HG03558 (cell line): ENCODE measurements at regions not wholly inside any gene's neighbourhood (a gene's known extent, or its start where the extent isn't known, plus 50 kb on each side); places are given as distances from the start of the nearest gene placed in this dataset.

ENCODE experiments used
- ATAC-seq: cut with Tn5 transposase; IDR thresholded peaks from one replicate; pipeline ENCODE4 v1.9.1; 2021; ENCODE audit warnings: moderate number of reproducible peaks; ENCODE audit not compliant: unreplicated experiment; ENCODE audit errors: extremely low read depth

DNA sequence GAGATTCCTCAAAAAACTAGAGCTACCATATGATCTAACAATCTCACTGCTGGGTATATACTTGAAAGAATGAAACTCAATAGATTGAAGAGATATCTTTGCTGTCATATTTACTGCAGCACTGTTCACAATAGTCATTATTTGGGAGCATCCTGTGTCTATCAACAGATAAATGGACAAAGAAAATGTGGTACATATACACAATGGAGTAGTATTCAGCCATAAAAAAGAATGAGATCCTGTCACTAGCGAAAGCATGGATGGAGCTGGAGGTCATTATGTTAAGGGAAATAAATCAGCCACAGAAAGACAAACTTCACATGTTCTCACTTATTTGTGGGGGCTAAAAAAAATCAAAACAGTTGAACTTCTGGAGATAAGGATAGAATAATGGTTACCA, 505.7 kb upstream of the ARRDC3 start:
- no peak for ATAC-seq

DNA sequence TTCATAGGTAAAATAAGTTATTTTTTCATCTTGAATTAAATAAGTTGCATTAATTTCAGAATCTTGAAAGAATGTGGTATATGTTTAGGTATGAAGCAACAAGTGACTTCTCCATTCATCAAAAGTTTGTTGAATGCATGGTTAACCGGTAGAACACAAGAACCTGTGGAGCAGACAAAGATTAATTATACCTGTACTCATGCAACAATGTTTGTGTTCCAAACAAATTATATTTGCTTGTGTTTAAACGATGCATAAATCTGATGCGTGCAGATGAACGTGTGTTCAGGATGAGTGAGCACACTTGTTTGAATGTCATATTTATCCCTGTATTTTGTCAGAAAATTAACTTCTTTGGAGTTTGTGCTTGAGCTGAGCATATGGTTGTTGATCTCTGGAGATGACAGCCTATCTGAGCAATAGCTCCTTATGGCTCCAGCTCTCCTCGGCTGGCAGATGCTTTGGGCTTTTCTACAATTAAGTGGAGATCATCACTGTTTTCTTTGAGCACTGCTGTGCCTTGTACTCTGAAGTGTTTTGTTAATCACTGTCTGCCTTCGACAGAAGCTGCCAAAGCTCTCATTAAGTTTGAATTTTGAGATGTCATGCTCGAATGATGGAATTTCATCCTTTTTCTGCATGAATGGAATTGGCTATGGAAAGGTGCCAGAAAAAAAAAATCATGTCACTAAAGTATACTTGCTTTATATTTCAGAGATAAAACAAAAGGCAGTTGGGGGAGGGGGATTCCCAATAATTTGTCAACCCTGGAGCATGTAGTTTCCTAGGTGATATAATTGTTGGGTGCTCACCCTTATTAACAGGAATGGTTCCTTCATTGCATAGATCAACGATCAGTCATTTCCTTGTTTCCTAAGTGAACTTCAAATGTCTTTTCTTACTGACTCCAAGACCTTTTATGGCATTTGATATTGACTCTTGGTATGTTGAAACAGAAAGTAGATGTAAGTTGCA, 502.5 kb upstream of the ARRDC3 start:
- no peak for ATAC-seq

DNA sequence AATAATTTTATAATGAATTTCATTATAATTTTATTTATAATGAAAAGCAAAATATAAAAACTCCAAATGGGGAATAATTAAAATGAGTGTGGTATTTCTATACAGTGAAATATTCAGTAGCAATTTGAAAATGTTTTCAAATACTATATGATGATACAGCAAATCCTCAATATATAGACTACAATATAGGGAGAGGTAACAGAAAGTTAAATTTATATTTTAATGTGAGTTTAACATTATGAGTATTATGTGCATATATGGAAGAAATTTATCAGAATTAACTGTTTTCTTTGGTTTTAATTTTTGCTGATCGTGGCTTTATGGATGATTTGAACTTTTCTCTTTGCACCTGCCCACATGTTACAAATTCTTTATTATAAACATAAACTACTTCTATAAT, 500.9 kb upstream of the ARRDC3 start:
- ATAC-seq: no peak

DNA sequence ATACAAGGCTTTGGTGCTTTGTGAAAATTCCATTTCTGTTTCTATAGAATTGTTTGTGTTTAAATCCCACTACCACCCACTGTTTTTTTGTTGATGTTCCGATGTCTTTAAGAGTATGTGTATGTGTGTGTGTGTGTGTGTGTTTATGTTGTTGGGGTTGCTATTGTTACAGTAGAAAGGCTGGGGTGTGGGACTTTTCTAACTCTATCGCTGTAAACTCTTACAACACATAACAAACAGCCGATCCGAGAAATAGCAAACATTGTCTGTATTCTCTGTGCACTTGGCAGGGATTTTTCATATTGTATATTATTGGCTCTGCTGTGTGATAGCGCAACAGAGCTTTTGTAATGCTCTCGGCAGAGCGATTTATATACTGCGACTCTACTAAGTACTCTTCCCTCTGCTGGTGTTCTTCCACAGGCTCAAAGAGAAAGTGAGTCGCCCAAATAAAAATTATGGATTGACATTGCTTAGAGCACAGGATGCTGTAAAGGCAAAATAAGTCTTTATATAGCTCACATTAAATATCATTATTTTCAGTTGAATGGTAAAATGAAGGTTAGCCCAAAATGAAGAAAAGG, 492.2 kb upstream of the ARRDC3 start:
- no peak for ATAC-seq

DNA sequence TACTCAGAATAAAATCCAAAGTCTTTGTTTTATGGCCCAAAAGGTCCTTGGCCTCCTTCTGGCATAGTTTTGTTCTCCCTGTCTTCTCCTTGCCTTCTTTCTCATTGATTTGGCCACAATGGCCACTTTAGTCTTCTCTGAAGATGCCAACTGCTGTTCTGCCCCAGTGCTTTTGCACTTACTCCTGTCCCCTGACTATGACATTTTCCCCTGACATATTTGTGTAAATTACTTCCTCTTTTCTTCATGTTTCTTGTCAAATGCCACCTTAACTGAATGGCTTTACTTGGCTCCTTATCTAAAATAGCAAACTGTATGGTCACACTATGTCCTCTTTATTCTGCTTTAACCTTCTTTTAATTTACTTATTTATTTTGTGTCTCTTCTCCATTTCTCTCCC, 484.7 kb upstream of the ARRDC3 start:
- no peak for ATAC-seq

DNA sequence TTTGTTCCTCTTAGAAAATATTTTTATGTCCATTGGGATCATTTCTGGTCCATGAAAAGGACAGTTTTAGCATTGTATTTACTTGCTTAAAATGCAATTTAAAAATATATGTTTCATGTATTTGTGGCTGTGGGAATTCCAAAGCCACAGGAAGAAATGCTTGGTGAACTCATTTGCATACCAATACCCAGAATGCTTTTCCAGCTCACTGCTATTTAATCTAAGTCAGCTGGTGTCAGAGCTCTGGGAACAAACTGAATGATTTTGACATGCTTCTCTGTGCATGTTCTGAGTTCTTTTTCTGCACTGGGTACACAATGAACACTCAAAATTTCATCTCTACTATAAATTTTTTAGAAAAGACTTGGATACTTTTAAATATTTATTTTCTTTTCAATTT, 482.8 kb upstream of the ARRDC3 start:
- ATAC-seq: no peak

DNA sequence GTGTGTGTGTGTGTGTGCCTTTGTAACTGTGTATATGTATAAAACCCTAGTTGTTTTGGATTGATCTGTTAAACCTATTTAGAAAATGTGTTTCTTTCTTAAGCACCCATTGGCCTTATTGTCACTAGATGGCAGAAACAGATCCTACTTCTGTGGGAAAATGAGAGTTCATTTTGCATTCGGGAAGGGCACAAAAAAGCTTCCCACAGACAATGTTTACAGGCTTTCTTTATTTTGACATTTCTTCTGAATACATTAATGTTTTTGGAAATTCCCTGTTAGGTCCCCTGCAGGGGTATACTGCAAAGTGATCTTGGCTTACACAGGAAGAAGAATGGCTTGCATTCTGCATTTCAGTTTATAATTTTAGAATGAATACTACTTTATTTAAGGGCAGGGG, 481.8 kb upstream of the ARRDC3 start:
- ATAC-seq: no peak

DNA sequence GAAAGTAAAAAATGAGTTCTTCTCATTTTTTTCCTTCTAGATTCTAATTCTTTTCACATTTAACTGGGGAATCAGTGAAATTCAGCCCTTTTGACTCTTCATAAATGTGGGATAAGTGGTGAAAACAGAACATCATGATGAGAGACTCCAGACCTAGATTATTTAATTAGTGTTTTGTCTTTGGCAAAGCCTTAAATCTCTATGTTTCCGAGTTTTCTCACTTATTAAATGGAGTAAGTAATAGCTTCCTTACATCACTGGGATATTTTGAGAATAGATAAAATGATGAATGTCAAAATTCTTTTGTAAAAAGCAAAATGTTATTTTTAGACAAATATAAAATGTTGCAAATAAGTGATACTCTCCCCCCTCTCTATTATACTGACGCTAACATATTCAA, 468.6 kb upstream of the ARRDC3 start:
- no peak for ATAC-seq

DNA sequence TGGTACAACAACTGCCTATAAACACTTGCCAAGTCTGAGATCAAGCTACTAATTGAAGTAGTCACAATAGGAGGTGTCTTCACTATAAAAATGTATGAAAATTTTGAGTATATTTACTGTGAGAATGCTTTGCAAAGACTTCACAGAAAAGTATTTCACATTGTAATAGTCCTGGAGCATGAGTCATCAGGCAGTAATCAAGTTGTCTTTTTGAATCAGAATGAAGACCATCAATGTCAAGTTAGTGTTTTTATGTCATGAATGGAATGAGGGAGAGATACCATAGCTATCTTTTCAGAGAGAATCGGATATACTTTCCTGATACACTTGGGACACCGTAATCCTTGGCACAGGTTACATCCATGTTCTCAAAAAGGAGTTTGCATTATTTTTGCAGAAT, 466.9 kb upstream of the ARRDC3 start:
- no peak for ATAC-seq

DNA sequence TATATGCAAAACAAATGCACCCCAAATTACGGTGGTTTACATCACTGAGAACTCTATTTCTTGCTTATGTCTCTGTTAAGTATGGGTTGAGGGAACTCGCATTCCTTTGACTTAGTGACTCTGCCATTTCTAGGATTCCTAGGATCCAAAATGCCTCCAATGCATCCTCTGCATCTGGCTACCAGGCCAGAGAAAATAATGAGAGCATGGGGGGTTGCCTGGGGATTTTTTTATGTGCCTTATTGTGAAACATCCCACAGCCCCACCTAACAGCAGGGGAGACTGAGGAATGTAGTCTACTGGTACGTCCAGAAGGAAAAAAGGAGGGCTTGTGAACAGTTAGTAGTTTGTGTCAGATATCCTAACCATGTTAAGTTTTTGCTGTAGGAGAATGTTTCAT, 466.0 kb upstream of the ARRDC3 start:
- ATAC-seq: no peak

DNA sequence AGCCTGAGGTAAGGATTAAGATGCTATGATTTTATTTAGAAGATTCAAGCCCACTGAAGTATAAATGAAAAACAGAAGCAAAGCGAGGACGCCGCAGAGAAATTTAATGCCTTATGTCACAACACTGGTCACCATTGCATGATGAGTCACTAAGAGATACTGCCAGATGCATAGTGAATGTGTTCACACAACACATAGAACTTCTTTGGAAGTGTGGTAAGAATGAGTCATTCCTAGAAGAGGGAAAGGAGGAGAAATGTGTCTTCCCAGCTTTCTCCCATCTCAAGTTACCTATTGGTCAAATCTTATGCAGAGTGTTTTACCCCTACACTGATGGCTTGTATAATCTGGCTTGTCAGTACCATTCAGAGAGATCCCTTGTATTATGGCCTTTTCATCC, 465.3 kb upstream of the ARRDC3 start:
- no peak for ATAC-seq

DNA sequence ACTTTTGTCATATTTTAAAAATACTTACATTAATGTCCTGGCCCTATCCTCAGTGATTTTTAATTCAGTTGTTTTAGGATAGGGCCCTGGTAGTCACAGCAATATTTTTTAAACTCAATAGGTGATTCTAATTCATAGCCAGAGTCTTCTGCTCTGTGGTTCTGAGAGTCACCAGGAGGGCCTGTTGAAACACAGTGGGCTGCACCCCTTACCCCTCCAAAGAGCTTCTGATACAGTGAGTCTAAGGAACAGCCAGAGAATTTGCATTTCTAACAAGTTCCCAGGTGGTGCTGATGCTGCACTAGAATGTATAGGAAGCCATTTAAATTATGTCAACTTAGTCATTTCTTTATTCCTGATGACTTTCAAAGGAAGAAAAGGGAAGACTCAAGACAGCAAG, 458.3 kb upstream of the ARRDC3 start:
- no peak for ATAC-seq

DNA sequence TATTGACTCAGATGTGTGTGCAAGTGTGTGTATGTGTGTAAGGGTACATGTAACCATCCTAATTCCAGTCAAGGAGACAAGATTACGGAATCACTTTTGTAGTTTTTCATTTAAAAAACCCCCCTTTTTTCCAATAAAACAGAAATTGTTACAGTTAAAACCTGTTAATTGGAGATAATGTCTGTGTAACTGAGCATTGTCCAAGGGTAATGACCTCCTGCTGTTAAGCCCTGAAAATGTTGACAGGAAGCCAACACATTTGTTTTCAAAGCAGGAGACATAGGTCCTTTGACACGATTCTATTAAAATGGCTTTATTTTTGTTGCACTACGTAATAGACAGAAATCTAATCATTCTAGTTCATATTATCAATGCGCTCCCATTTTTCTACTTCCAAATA, 457.3 kb upstream of the ARRDC3 start:
- ATAC-seq: no peak

DNA sequence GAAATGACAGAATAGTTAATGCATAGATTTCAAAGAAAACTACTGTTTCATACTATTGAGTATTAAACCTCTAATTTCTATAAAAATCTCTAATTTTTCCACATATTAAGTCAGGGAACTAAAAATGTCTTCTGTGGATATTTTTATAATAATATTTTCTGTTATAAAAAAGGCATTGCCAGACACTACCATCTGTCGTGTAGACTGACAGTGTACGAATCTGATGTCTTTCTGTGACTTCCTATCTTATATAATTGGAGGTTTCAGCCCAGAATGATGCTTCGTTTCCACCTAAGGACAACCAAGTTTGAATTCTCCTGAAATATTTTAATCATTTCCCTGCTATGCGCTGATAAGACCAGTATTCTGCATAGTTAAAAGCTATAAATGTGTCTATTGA, 456.6 kb upstream of the ARRDC3 start:
- no peak for ATAC-seq

DNA sequence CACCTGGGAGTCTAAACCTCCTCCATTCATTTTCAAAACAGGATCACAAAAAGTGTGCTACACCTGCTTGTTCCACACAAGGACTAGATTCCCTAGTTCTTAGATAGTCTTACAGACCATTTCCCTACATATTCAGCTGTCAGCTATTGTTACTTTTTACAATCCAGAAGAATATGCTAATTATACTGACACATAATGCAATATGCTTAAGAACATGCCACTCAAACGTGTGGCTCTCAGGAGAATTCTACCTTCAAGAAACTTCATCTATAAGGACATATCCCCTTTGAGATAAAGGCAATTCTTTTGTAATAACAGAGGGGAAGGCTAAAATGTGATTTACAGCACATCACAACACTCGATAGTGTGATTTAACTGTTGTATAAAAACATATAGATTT, 456.1 kb upstream of the ARRDC3 start:
- ATAC-seq: no peak

DNA sequence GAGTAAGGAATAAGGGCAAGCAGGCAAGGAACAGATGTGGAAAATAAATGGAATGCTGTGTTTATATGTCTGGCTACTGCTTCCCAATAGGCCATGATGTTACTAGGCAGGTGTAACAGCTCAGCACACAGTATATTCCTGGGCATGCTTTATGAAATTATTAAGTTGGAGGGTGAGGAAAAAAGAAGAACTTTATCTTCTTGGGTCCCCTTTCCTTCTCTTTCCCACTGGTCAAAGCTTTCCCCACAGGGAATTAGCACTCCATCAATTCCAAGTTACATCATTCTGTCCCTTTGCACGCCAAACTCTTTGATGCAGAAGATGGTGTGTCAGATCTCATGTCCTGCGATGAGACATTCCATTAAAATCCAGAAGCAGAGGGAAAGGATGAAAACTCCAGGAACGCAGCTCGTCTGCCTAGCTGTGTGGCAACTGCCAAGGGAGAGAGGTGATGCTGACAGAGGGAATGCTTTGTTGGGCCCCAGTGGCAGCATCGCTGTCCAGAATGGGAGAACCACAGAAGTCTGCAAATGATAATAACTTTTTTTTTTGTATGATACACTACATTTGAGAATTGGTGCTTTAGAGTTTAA, 447.3 kb upstream of the ARRDC3 start:
- ATAC-seq: no peak

DNA sequence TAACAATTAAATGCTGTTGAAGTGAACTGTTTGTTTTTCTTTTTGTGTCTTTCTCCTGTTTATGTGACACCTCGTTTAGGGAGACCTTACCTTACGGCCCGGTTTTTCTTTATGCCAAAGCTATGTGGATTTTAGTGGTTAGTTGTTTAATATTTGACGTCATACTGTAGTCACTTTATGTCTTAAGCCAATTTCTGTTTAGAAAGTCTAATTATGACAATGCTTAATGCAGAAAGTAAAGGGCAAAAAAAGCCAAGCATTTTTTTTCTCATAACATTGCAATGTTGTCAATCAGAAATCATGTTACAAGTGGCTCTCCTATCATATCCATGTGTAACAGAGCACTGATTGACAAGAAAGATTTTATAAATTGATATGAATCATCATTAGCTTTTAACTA, 442.5 kb upstream of the ARRDC3 start:
- ATAC-seq: no peak

DNA sequence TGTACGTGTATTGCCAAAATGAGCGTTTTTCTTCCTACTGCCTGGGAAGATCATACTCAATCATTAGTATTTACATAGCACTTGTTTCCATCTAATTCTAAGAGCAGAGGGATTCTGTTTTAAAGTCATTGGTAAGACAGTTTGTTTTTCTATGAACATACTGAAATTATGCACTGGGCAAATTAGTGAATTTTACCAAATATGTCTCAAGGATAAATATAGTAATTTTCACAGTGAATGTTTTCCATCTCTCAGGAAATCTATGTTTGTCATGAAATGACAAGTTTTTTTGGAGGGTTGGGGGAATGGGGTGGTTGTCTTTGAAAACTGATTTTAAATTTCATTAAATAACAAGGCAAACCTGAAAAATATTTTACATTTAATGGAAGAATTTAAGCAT, 441.3 kb upstream of the ARRDC3 start:
- no peak for ATAC-seq

DNA sequence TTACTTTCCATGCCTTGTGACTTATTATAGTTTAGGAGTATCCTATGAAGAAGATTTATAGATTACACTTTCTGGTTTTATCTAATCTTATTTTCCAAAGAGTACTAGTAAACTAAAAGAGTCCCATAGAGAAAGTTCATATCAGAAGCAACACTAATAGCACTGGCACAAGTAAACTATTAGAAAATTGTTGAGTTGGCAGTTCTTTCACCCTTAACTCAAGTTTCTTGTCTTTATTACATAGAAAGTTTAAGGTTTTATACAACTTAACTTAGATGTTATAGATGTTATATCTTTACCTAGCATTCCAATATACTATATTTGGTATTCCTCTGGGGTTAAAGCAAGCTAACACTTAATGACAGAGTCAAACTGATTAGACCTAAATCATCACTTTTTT, 437.8 kb upstream of the ARRDC3 start:
- no peak for ATAC-seq

DNA sequence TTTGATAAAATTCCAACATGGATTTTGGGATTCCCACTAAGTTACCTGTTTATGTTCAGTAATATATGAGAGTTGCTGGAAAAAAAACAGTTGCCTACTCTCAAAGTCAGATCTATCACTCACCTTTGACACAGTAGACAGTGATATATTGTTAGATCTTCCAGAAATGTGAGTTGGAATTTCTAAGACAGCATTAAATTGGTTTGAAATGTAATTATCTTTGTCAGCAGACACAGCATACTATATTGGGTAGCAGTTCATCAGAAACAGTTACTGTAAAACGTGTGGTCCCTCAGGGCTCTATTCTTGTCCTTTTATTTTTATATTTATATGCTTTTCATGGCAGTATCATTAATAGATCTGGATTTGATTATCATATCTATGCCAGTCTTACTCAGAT, 433.6 kb upstream of the ARRDC3 start:
- no peak for ATAC-seq

DNA sequence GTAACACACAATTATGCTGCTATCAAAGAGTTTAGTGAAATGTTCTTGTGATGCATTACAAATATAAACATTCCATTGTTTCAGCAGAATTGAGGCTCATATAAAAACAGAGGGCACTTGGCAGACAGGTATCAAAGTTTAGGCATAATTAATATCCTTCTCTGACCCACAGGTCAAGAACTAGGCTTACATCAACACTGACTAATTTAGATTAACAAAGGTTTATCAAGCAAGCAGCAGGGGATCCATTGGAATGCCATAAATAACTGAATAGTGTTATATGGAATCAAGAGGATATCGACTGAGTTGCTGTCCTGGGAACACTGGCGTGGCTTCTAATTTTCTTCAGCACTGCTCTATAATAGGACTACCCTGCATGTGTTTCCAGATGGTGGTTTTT, 414.5 kb upstream of the ARRDC3 start:
- ATAC-seq: no peak
